Smooth muscle cell (in vitro differentiated cells): ENCODE measurements at regions not wholly inside any gene's neighbourhood (a gene's known extent, or its start where the extent isn't known, plus 50 kb on each side); places are given as distances from the start of the nearest gene placed in this dataset.

ENCODE experiments used
- DNase-seq: peaks from one replicate; lab custom pipeline; 2025; ENCODE audit not compliant: unreplicated experiment; lab: John Stamatoyannopoulos, UW
- H2AFZ ChIP-seq: fragments of 200-600 bp; sonication (generic); 2 replicates; pipeline ENCODE4 v1.6.0; 2016; ENCODE audit warnings: antibody characterized with exemption, low read depth, mild to moderate bottlenecking
- H3F3A ChIP-seq: fragments of 200-600 bp; sonication (generic); 2 replicates; pipeline ENCODE4 v1.6.0; 2017; ENCODE audit warnings: antibody characterized with exemption, low read depth
- H3K27ac ChIP-seq: fragments of 200-600 bp; sonication (generic); 2 replicates; pipeline ENCODE4 v1.5.1; 2016; ENCODE audit warnings: low read depth, mild to moderate bottlenecking
- H3K27me3 ChIP-seq: fragments of 200-600 bp; sonication (generic); 2 replicates; pipeline ENCODE4 v1.6.1; 2016; ENCODE audit warnings: low read depth, mild to moderate bottlenecking
- H3K36me3 ChIP-seq: fragments of 200-600 bp; sonication (generic); 2 replicates; pipeline ENCODE4 v1.5.1; 2016; ENCODE audit warnings: low read depth
- H3K4me1 ChIP-seq: fragments of 200-600 bp; sonication (generic); 2 replicates; pipeline ENCODE4 v1.5.1; 2016; ENCODE audit warnings: low read depth
- H3K4me2 ChIP-seq: fragments of 200-600 bp; sonication (generic); 2 replicates; pipeline ENCODE4 v1.6.0; 2016; ENCODE audit warnings: mild to moderate bottlenecking
- H3K4me3 ChIP-seq: fragments of 200-600 bp; sonication (generic); 2 replicates; pipeline ENCODE4 v1.5.1; 2016; ENCODE audit warnings: mild to moderate bottlenecking
- H3K79me2 ChIP-seq: fragments of 200-600 bp; sonication (generic); 2 replicates; pipeline ENCODE4 v1.6.0; 2016; ENCODE audit warnings: low read depth, mild to moderate bottlenecking
- H3K9ac ChIP-seq: fragments of 200-600 bp; sonication (generic); 2 replicates; pipeline ENCODE4 v1.6.0; 2016; ENCODE audit warnings: low read depth
- H3K9me3 ChIP-seq: fragments of 200-600 bp; sonication (generic); replicated peaks from 2 replicates; pipeline ENCODE4 v1.5.1; 2016; ENCODE audit warnings: low read depth
- H4K20me1 ChIP-seq: fragments of 200-600 bp; sonication (generic); 2 replicates; pipeline ENCODE4 v1.6.0; 2016; ENCODE audit warnings: low read depth
- WGBS: methylation state at CpG from one replicate; pipeline ENCODE4 v1.1.7; 2016; ENCODE audit warnings: low lambda C conversion rate; 5-methylcytosine and 5-hydroxymethylcytosine counted together
- TF ChIP-seq, protein P1 (sequence below): fragments of 200-600 bp; sonication (generic); IDR thresholded peaks from 2 replicates; pipeline ENCODE4 v1.5.1; 2017; ENCODE audit warnings: borderline replicate concordance, mild to moderate bottlenecking, antibody characterized with exemption; ENCODE audit not compliant: insufficient read depth, poor library complexity, severe bottlenecking

DNA sequence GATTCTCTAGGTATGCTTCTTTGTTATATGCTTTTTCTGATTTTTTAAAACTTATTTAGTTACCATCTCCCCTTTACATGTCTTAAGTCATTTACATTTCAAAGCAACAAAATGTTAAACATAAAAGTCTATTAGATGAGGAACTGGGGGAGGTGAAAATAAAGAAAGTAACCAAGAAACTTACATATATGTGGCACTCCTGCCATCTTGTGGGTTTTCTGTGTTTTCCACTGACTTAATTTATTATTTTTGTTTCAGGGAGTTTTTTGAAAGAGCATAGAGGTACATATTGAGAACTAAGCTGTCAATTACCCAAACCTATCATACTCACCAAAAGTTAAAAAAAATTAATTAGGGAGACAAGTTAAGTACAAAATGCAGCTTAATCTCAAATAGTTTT, 1531.1 kb downstream of the MRPL39 start:
- Histone ChIP-seq H3K36me3 (no peaks in the 10 kb centered on the region), H3K9me3 (no peaks in the 10 kb centered on the region), H3F3A (no peaks in the 10 kb centered on the region), H3K4me3 (no peak overlapping the region), H3K27ac (no peak overlapping the region), H3K27me3 (no peaks in the 10 kb centered on the region), H3K4me1 (no peaks in the 10 kb centered on the region), H3K9ac (no peak overlapping the region), H2AFZ (no peak overlapping the region), H3K79me2 (no peaks in the 10 kb centered on the region), H4K20me1 (no peaks in the 10 kb centered on the region), H3K4me2 (no peak overlapping the region)
- DNase-seq = no peak
- TF ChIP-seq, protein P1, sequence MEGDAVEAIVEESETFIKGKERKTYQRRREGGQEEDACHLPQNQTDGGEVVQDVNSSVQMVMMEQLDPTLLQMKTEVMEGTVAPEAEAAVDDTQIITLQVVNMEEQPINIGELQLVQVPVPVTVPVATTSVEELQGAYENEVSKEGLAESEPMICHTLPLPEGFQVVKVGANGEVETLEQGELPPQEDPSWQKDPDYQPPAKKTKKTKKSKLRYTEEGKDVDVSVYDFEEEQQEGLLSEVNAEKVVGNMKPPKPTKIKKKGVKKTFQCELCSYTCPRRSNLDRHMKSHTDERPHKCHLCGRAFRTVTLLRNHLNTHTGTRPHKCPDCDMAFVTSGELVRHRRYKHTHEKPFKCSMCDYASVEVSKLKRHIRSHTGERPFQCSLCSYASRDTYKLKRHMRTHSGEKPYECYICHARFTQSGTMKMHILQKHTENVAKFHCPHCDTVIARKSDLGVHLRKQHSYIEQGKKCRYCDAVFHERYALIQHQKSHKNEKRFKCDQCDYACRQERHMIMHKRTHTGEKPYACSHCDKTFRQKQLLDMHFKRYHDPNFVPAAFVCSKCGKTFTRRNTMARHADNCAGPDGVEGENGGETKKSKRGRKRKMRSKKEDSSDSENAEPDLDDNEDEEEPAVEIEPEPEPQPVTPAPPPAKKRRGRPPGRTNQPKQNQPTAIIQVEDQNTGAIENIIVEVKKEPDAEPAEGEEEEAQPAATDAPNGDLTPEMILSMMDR = no peak

DNA sequence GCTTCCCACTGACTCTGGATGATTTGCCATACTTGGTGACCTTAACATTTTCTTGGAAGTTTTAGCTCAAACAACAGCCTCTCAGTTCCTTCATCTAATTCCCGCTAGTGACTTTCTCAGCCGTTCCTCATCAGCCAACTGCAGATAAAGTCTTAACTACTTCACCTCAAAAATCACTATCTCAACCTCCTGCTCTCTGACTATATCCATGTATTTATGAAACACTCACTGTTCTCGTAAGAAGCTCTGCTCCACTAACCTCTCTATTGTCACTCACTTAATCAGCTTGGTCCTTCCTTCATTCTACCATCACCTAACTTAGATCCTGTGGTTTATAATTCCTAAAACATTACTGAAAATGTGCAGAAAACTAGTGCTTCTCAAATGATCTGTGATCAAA, 1551.6 kb downstream of the MRPL39 start:
- Histone ChIP-seq H4K20me1 (no peaks in the 10 kb centered on the region), H3F3A (no peaks in the 10 kb centered on the region), H3K4me3 (no peak overlapping the region), H3K27ac (no peak overlapping the region), H3K79me2 (no peaks in the 10 kb centered on the region), H3K4me2 (no peak overlapping the region), H3K4me1 (no peaks in the 10 kb centered on the region), H3K9ac (no peak overlapping the region), H3K9me3 (no peaks in the 10 kb centered on the region), H3K36me3 (no peaks in the 10 kb centered on the region), H3K27me3 (no peaks in the 10 kb centered on the region), H2AFZ (no peak overlapping the region)
- no peak for DNase-seq
- TF ChIP-seq, protein P1 = no peak
- WGBS = 86% methylated on average over 3 of the region's 3 CpGs

DNA sequence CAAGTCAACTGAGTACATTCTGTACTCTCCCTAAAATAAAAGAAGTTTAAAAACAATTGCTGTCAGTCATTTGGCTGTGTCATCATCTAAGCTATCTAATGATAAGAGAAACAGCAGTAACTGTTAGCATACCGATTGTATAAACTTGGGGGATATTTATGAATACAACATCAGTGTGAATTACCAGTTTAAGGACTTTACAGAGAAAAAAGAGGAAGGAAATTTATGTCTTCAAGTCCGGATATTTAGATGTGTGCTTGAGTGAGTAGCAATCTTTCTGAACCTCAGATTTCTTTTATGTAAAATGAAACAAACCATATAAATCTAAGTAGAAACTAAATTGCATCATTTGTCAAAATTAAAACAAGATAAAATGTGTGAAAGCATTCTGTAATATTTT, 1557.0 kb downstream of the MRPL39 start:
- no peak for DNase-seq
- no peak overlapping the region for H3K4me2 ChIP-seq
- TF ChIP-seq, protein P1 = no peak
- H3K4me3 ChIP-seq = no peak overlapping the region
- H3K9me3 ChIP-seq = no peaks in the 10 kb centered on the region
- no peaks in the 10 kb centered on the region for H3K36me3 ChIP-seq
- H3K9ac ChIP-seq = no peak overlapping the region
- no peaks in the 10 kb centered on the region for H3F3A ChIP-seq
- no peaks in the 10 kb centered on the region for H3K4me1 ChIP-seq
- 80% methylated on average over 2 of the region's 2 CpGs for WGBS
- no peaks in the 10 kb centered on the region for H3K79me2 ChIP-seq
- no peaks in the 10 kb centered on the region for H3K27me3 ChIP-seq
- H3K27ac ChIP-seq = no peak overlapping the region
- no peak overlapping the region for H2AFZ ChIP-seq
- no peaks in the 10 kb centered on the region for H4K20me1 ChIP-seq

DNA sequence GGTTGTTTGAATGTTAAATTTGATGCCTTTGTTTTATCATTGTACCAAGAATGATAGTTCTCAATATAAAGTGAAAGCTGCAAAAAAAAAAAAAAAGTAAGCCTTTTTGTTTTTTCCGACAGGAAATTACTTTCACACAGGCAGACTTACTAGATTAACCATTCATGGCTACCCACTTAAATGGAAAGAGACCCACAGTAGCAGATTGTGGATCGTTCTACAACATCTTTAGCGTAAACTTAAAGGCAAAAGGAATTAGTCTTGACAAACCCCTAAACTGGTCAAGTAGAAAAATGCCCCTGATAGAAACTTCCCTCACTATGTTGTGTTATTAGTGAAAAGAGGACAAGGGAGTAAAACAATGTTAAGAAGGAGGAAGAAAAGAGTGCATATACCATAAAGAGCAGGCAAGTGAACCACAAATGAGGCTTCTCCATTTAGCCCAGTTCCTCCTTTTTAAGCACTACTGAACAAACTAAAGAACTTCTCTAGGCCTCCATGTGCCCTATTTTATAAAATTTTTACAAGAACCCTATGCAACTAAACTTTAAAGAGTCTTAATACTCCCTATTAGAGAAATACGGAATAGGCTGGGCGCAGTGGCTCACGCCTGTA, 1560.3 kb downstream of the MRPL39 start:
- TF ChIP-seq, protein P1 = no peak
- H3K4me3 ChIP-seq = no peak overlapping the region
- no peak overlapping the region for H3K4me2 ChIP-seq
- H3K27me3 ChIP-seq = no peaks in the 10 kb centered on the region
- 85% methylated on average over 6 of the region's 6 CpGs for WGBS
- no peaks in the 10 kb centered on the region for H3F3A ChIP-seq
- no peaks in the 10 kb centered on the region for H3K79me2 ChIP-seq
- DNase-seq = no peak
- no peaks in the 10 kb centered on the region for H3K4me1 ChIP-seq
- no peak overlapping the region for H3K9ac ChIP-seq
- no peak overlapping the region for H3K27ac ChIP-seq
- no peaks in the 10 kb centered on the region for H4K20me1 ChIP-seq
- H3K36me3 ChIP-seq = no peaks in the 10 kb centered on the region
- H2AFZ ChIP-seq = no peak overlapping the region
- H3K9me3 ChIP-seq = no peaks in the 10 kb centered on the region
